ENCODE measurements at regions not wholly inside any gene's neighbourhood (a gene's known extent, or its start where the extent isn't known, plus 50 kb on each side); places are given as distances from the start of the nearest gene placed in this dataset.

DNA sequence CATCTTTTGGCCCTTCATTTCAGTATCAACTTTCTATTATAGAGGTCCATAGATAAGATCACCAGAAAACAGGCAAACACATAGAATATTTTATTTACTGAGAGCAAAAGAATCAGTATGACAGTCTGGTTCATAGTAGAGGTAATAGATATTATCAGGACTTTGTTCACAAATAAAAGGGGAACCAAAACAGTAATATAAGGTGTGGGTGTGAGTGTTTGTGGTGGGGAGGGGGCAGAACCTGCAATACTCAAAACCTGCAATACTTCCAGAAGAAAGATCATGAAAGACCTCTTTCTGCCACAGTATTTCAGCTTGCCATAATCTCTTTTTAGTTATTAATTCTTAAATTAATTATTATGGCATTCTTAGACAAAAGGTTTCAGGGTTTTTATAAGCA, 578.7 kb upstream of the SLITRK1 start:
- TF ChIP-seq, protein P1, sequence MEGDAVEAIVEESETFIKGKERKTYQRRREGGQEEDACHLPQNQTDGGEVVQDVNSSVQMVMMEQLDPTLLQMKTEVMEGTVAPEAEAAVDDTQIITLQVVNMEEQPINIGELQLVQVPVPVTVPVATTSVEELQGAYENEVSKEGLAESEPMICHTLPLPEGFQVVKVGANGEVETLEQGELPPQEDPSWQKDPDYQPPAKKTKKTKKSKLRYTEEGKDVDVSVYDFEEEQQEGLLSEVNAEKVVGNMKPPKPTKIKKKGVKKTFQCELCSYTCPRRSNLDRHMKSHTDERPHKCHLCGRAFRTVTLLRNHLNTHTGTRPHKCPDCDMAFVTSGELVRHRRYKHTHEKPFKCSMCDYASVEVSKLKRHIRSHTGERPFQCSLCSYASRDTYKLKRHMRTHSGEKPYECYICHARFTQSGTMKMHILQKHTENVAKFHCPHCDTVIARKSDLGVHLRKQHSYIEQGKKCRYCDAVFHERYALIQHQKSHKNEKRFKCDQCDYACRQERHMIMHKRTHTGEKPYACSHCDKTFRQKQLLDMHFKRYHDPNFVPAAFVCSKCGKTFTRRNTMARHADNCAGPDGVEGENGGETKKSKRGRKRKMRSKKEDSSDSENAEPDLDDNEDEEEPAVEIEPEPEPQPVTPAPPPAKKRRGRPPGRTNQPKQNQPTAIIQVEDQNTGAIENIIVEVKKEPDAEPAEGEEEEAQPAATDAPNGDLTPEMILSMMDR (IDR thresholded peaks at IDR 0.05): no peak
- TF ChIP-seq ZNF219 (CRISPR knock-in tag; IDR thresholded peaks at IDR 0.05; ENCODE audit: borderline replicate concordance) (no peak), ATF2 (CRISPR knock-in tag; IDR thresholded peaks at IDR 0.05; ENCODE audit: borderline replicate concordance, low read depth) (no peak), NFYB (CRISPR knock-in tag; conservative IDR thresholded peaks at IDR 0.05; ENCODE audit: low read depth) (no peak), IRF2 (CRISPR knock-in tag; IDR thresholded peaks at IDR 0.05; ENCODE audit: borderline replicate concordance, low read depth) (no peak), ATF6 (CRISPR knock-in tag; IDR thresholded peaks at IDR 0.05) (no peak)
- TF ChIP-seq, protein P2, sequence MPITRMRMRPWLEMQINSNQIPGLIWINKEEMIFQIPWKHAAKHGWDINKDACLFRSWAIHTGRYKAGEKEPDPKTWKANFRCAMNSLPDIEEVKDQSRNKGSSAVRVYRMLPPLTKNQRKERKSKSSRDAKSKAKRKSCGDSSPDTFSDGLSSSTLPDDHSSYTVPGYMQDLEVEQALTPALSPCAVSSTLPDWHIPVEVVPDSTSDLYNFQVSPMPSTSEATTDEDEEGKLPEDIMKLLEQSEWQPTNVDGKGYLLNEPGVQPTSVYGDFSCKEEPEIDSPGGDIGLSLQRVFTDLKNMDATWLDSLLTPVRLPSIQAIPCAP (CRISPR knock-in tag; IDR thresholded peaks at IDR 0.05): no peak
